Cardiac fibroblast (primary cell): ENCODE measurements at regions not wholly inside any gene's neighbourhood (a gene's known extent, or its start where the extent isn't known, plus 50 kb on each side); places are given as distances from the start of the nearest gene placed in this dataset.

ENCODE experiments used
- DNase-seq, 2 donors: peaks; one replicate each; pipeline versions ENCODE4 v3.0.0 to v3.0.0-alpha.2; 2010; ENCODE audit warnings: low read depth in 2 of 2
- H3K4me3 ChIP-seq, 2 donors: replicated peaks in 1 of 2; 1 replicate in 1 of 2; 2 replicates in 1 of 2; pipeline ENCODE4 v1.5.1; 2011; ENCODE audit warnings: low read depth in 2 of 2, low read length in 2 of 2, mild to moderate bottlenecking in 2 of 2, moderate library complexity in 1 of 2
- CTCF ChIP-seq: IDR thresholded peaks from one replicate; pipeline ENCODE4 v1.5.1; 2011; ENCODE audit warnings: low read depth, mild to moderate bottlenecking, low read length, inconsistent platforms

- no peak for DNase-seq
- H3K4me3 ChIP-seq = no peak overlapping the region
- TF ChIP-seq CTCF = no peak
Measured at GRCh38 chr4:120177603-120178002, 111.0 kb upstream of the MAD2L1 start.

GRCh38 chr4:120175272-120175671, 108.6 kb upstream of the MAD2L1 start:
- no peak overlapping the region for H3K4me3 ChIP-seq
- no peak for TF ChIP-seq CTCF
- no peak for DNase-seq

GRCh38 chr4:120163895-120164294, 97.2 kb upstream of the MAD2L1 start:
- no peak overlapping the region for H3K4me3 ChIP-seq
- TF ChIP-seq CTCF = no peak
- DNase-seq = no peak

GRCh38 chr4:120158841-120159463, 92.3 kb upstream of the MAD2L1 start:
- no peak for DNase-seq
- H3K4me3 ChIP-seq = no peak overlapping the region
- no peak for TF ChIP-seq CTCF

GRCh38 chr4:120158046-120158445, 91.4 kb upstream of the MAD2L1 start:
- DNase-seq = no peak
- H3K4me3 ChIP-seq = no peak overlapping the region
- no peak for TF ChIP-seq CTCF

- H3K4me3 ChIP-seq = no peak overlapping the region
- DNase-seq = peak; percentile 86 to 91
- peak; percentile 39 for TF ChIP-seq CTCF
Measured at GRCh38 chr4:120156120-120156718, 89.6 kb upstream of the MAD2L1 start.

- H3K4me3 ChIP-seq = no peak overlapping the region
- peak in 1 of 2 donors; percentile 29 for DNase-seq
- TF ChIP-seq CTCF = no peak
Measured at GRCh38 chr4:120155287-120155686, 88.6 kb upstream of the MAD2L1 start.
